K562 (cell line): ENCODE measurements at regions not wholly inside any gene's neighbourhood (a gene's known extent, or its start where the extent isn't known, plus 50 kb on each side); places are given as distances from the start of the nearest gene placed in this dataset.
A peak's percentile ranks its signal among the peaks of the same experiment; 100 is the strongest.

Experiments
- ATAC-seq: fragments of 200-7000 bp; cut with Tn5 transposase; 3 replicates; pipeline ENCODE4 v1.9.1; 2020; ENCODE audit warnings: moderate library complexity
- BruUV-seq: library from RNA; stranded (reverse); fragments of 400-500 nt; replicated peaks from 2 replicates; lab custom pipeline; 2021; lab: Mats Ljungman, UMichigan
- CTCF ChIA-PET: fragments of 300-600 bp; formaldehyde crosslinking; extraction: SDS; loops from one replicate; lab custom pipeline; 2021; ENCODE audit warnings: low intra/inter-chr PET ratio; lab: Yijun Ruan, JAX
- POLR2A ChIA-PET: fragments of 300-600, 350-650 bp; sonication (Branson Sonifier 250); formaldehyde crosslinking; extraction: SDS; loops from one replicate; lab custom pipeline; 2021; ENCODE audit warnings: antibody characterized with exemption, inconsistent platforms; lab: Yijun Ruan, JAX
- DNase-seq, 4 experiments: peaks; one replicate each; pipeline versions ENCODE4 v3.0.0 to v3.0.0-alpha.2; 2011 to 2018; ENCODE audit warnings: low spot score in 3 of 4, mixed read lengths in 3 of 4; ENCODE audit errors: extremely low read depth in 1 of 4
- FAIRE-seq: peaks from 2 replicates; lab custom pipeline; 2011; peaks lifted over from hg19 to GRCh38; lab: Jason Lieb, UNC
- H2AFZ ChIP-seq: 2 replicates; pipeline ENCODE4 v1.6.0; 2011; ENCODE audit warnings: low read depth, low read length, control low read depth, inconsistent platforms
- H3K27ac ChIP-seq: fragments of 200-600 bp; 3 replicates; pipeline ENCODE4 v1.8.0; 2011; ENCODE audit warnings: low read depth, mild to moderate bottlenecking, control low read depth, inconsistent platforms, low read length, moderate library complexity, mixed read lengths; ENCODE audit errors: extremely low read depth
- H3K27me3 ChIP-seq, 2 experiments: fragments of 300-600 bp in 1 of 2; 2 replicates in 1 of 2; 3 replicates in 1 of 2; pipeline versions ENCODE4 v1.6.0 to v1.8.0; 2011; ENCODE audit warnings: inconsistent platforms in 2 of 2, low read length in 2 of 2, mild to moderate bottlenecking in 1 of 2, mixed read lengths in 1 of 2, moderate library complexity in 1 of 2; ENCODE audit not compliant: control insufficient read depth in 2 of 2, insufficient read depth in 2 of 2
- H3K36me3 ChIP-seq: fragments of 300-600 bp; 3 replicates; pipeline ENCODE4 v1.8.0; 2011; ENCODE audit warnings: mild to moderate bottlenecking, low read length, inconsistent platforms; ENCODE audit not compliant: control insufficient read depth, insufficient read depth
- H3K4me1 ChIP-seq, 2 experiments: fragments of 200-600 bp in 1 of 2; replicated peaks in 1 of 2; 2 replicates in 1 of 2; 3 replicates in 1 of 2; pipeline versions ENCODE4 v1.5.1 to v1.8.0; 2011; ENCODE audit warnings: inconsistent platforms in 2 of 2, low read length in 2 of 2, mild to moderate bottlenecking in 1 of 2, mixed read lengths in 1 of 2, moderate library complexity in 1 of 2; ENCODE audit not compliant: control insufficient read depth in 2 of 2, insufficient read depth in 2 of 2
- H3K4me2 ChIP-seq: 2 replicates; pipeline ENCODE4 v1.6.1; 2011; ENCODE audit warnings: low read length, control low read depth, inconsistent platforms, mixed read lengths; ENCODE audit not compliant: insufficient read depth
- H3K4me3 ChIP-seq: fragments of 200-600 bp; sonication (generic), shearing (Covaris generic); 2 replicates; pipeline ENCODE4 v1.5.1; 2016; ENCODE audit warnings: control low read depth, inconsistent platforms
- H3K79me2 ChIP-seq: fragments of 200-600 bp; 3 replicates; pipeline ENCODE4 v1.8.0; 2011; ENCODE audit warnings: low read length, inconsistent platforms; ENCODE audit not compliant: control insufficient read depth, insufficient read depth
- H3K9ac ChIP-seq, 2 experiments: 2 replicates each; pipeline versions ENCODE4 v1.6.0 to v1.6.1; 2011; ENCODE audit warnings: low read depth in 2 of 2, low read length in 2 of 2, control low read depth in 1 of 2, inconsistent platforms in 1 of 2, mild to moderate bottlenecking in 1 of 2, mixed read lengths in 1 of 2; ENCODE audit not compliant: insufficient read depth in 1 of 2
- H3K9me1 ChIP-seq: one replicate; pipeline ENCODE4 v1.6.0; 2011; ENCODE audit warnings: inconsistent platforms, mild to moderate bottlenecking, low read length, moderate library complexity; ENCODE audit not compliant: control insufficient read depth, insufficient read depth
- H3K9me3 ChIP-seq: replicated peaks from 2 replicates; pipeline ENCODE4 v1.5.1; 2011; ENCODE audit warnings: low read depth, low read length, inconsistent platforms; ENCODE audit not compliant: control insufficient read depth, insufficient read depth
- H4K20me1 ChIP-seq: replicated peaks from 2 replicates; pipeline ENCODE4 v1.6.1; 2011; ENCODE audit warnings: low read length, inconsistent platforms, mixed read lengths; ENCODE audit not compliant: control insufficient read depth, insufficient read depth
- CEBPB ChIP-seq: fragments of 450-650 bp; IDR thresholded peaks from 2 replicates; pipeline ENCODE4 v1.6.1; 2016; ENCODE audit warnings: missing genetic modification characterization, missing compliant biosample characterization
- GTF2A2 ChIP-seq: IDR thresholded peaks from 2 replicates; pipeline ENCODE4 v1.6.1; 2016; ENCODE audit warnings: mild to moderate bottlenecking, missing genetic modification characterization, missing compliant biosample characterization
- HOMEZ ChIP-seq: fragments of 250-450 bp; sonication (Bioruptor Pico); IDR thresholded peaks from 2 replicates; pipeline ENCODE4 v1.4.0; 2020; ENCODE audit warnings: mild to moderate bottlenecking, moderate library complexity
- WGBS: fragments of 100-300 bp; shearing (Covaris generic); methylation state at CpG from one replicate; pipeline ENCODE4 v1.1.6; 2016; ENCODE audit warnings: low coverage, mixed read lengths; ENCODE audit not compliant: insufficient coverage; ENCODE audit errors: missing lambda C conversion rate; 5-methylcytosine and 5-hydroxymethylcytosine counted together
- in situ Hi-C: fragments of 300-500 bp; cut with MboI; formaldehyde crosslinking; loops from 4 replicates; pipeline ENCODE4 v1.15.0; 2018; ENCODE audit warnings: inconsistent platforms, mixed read lengths
- intact Hi-C: fragments of 100-400 bp; cut with micrococcal nuclease; formaldehyde crosslinking; loops from 2 replicates; pipeline ENCODE4 v1.14.2; 2022

DNA sequence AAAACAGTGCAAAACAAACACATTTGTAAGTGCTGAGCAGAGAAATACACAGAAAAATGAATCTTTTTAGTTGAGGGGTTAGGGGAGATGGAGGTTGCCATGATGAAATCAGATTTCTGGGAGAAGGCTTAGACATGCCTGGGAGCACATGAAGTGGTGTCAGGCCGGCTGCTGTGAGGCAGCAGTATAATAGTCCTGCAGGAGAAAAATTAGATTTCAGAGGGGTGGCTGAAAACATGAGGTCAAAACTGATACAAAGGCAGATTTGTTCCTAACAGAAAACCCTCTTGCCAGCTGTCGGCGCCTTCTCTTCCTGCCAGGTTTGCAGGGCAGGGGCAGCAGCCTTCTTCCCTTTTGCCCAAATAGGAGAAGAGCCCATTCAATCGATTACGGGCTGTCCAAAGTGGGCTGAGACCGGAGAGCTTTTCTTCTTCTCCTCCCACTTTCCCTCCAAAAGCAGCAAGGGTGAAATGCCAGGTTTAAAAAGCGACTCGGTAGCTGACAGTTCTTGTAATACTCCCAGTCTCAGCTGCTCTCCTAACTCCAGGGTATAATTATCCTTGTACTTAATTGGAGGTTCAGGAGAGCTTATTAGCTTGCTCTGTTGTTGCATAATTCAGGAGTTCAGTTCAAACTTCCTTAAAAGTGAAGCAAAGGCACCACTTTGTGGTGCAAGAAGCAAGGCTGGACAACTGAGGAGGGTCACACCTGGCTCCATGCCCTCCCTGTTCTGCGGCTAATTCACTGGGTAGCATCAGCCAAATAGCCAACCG lies 80.0 kb downstream of the PCTP start:
- Histone ChIP-seq H3K4me2 (no peak overlapping the region), H4K20me1 (no peaks in the 10 kb centered on the region), H3K9me1 (no peaks in the 10 kb centered on the region), H3K9me3 (no peaks in the 10 kb centered on the region), H3K9ac (no peak overlapping the region), H3K27me3 (0 out of 5 replicates have a peak, but pooled peaks cover 0 to 4% of the 10 kb centered on the region in 2 experiments), H3K27ac (no peak overlapping the region), H3K79me2 (no peaks in the 10 kb centered on the region)
- ATAC-seq = no peak
- no peak for TF ChIP-seq GTF2A2
- TF ChIP-seq CEBPB (tag) = 0 out of 2 replicates have a peak, but pooled peaks have one; percentile 17
- TF ChIP-seq, all 486 proteins: peak for 1
- Histone ChIP-seq H3K4me1 (no peaks in the 10 kb centered on the region), H2AFZ (no peak overlapping the region), H3K4me3 (no peak overlapping the region), H3K36me3 (no peaks in the 10 kb centered on the region)
- ChIA-PET POLR2A (interaction anchor here (5.6 kb wide), 1 partner anchor 15 kb away, joined by 27 read pairs; no protein-coding TSS in a partner anchor), CTCF (interaction anchor here (1.3 kb wide), 1 partner anchor 304 kb away, joined by 3 read pairs; no protein-coding TSS in a partner anchor)
- intact Hi-C loops (no loop called here), in situ Hi-C loops (no loop called here)
- no peak for FAIRE-seq
- no TSS peak for BruUV-seq
- WGBS = 25% methylated on average over 10 of the region's 10 CpGs
- no peak for DNase-seq

- Histone ChIP-seq H3K4me3 (no peak overlapping the region), H3K36me3 (no peaks in the 10 kb centered on the region), H2AFZ (no peak overlapping the region), H3K9ac (no peak overlapping the region), H4K20me1 (no peaks in the 10 kb centered on the region), H3K9me3 (no peaks in the 10 kb centered on the region), H3K27me3 (0 out of 5 replicates have a peak, but pooled peaks cover 0 to 4% of the 10 kb centered on the region in 2 experiments), H3K4me2 (no peak overlapping the region), H3K27ac (no peak overlapping the region), H3K4me1 (no peaks in the 10 kb centered on the region), H3K79me2 (no peaks in the 10 kb centered on the region), H3K9me1 (no peaks in the 10 kb centered on the region)
- FAIRE-seq (no peak), ATAC-seq (no peak), DNase-seq (no peak)
- CTCF ChIA-PET = no interaction called here
- 50% methylated on average over 1 of the region's 1 CpG for WGBS
- BruUV-seq = no TSS peak
- POLR2A ChIA-PET = no interaction called here
- intact Hi-C loops = no loop called here
- in situ Hi-C loops = no loop called here
- no peak for TF ChIP-seq HOMEZ (CRISPR knock-in tag)
Observed at GRCh38 chr17:55833306-55833705, 82.5 kb downstream of the PCTP start.
